Adrenal gland (tissue), 9 donors: ENCODE measurements at regions not wholly inside any gene's neighbourhood (a gene's known extent, or its start where the extent isn't known, plus 50 kb on each side); places are given as distances from the start of the nearest gene placed in this dataset.

Source experiments
- DNase-seq, 7 donors: peaks; one replicate each; pipeline ENCODE4 v3.0.0-alpha.2; 2019 to 2020
- H3K27ac ChIP-seq, 5 donors: fragments of 200-600 bp; sonication (generic) in 4 of 5; 1 replicate in 3 of 5; 2 replicates in 2 of 5; pipeline versions ENCODE4 v1.5.1 to v1.8.0; 2016 to 2020; ENCODE audit warnings: mild to moderate bottlenecking in 1 of 5
- H3K27me3 ChIP-seq: fragments of 200-600 bp; 2 replicates; pipeline ENCODE4 v1.8.0; 2021
- H3K36me3 ChIP-seq, 2 donors: fragments of 200-600 bp; replicated peaks in 1 of 2; 1 replicate in 1 of 2; 2 replicates in 1 of 2; pipeline versions ENCODE4 v1.5.1 to v1.8.0; 2018 to 2022
- H3K4me1 ChIP-seq, 2 donors: fragments of 200-600 bp; replicated peaks in 1 of 2; 1 replicate in 1 of 2; 2 replicates in 1 of 2; pipeline versions ENCODE4 v1.5.1 to v1.8.0; 2018 to 2021
- H3K4me3 ChIP-seq, 4 donors: fragments of 200-600 bp; sonication (generic) in 3 of 4; one replicate each; pipeline ENCODE4 v1.5.1; 2016 to 2018
- H3K9me3 ChIP-seq, 3 donors: fragments of 200-600 bp; sonication (generic) in 1 of 3; replicated peaks in 1 of 3; 1 replicate in 2 of 3; 2 replicates in 1 of 3; pipeline versions ENCODE4 v1.5.1 to v1.8.0; 2016 to 2021
- CTCF ChIP-seq, 6 experiments: fragments of 450-650 bp in 4 of 6; fragments of 200-600 bp in 2 of 6; sonication (generic) in 1 of 6; IDR thresholded peaks; 1 replicate in 5 of 6; 2 replicates in 1 of 6; pipeline versions ENCODE4 v1.5.1 to v1.8.0; 2016 to 2021; ENCODE audit warnings: antibody characterized with exemption in 6 of 6, mild to moderate bottlenecking in 2 of 6, moderate library complexity in 1 of 6
- POLR2A ChIP-seq, 2 donors: fragments of 450-650 bp; IDR thresholded peaks; one replicate each; pipeline ENCODE4 v1.6.1; 2017; ENCODE audit warnings: antibody characterized with exemption in 2 of 2, mild to moderate bottlenecking in 2 of 2, moderate library complexity in 1 of 2
- WGBS, 4 donors: extraction: QIAGEN DNeasy Blood & Tissue Kit in 2 of 4; methylation state at CpG; one replicate each; pipeline versions ENCODE4 v1.1.5 to v1.1.7; 2013 to 2017; 5-methylcytosine and 5-hydroxymethylcytosine counted together
- intact Hi-C, 2 donors: fragments of 100-400 bp; cut with DNase I; formaldehyde crosslinking; loops; one replicate each; pipeline versions ENCODE4 v1.14.1 to v1.15.0; 2022 to 2023
- donor health status: healthy with polysubstance abuse.
- donor health status: Bipolar disorder and iron deficiency.
- donor health status: DM: yes; HTN: yes; CAD: no.
- donor health status: DM: no; HTN: no; CAD: no.
- donor health status: DM: no; HTN: no; CAD: no.

DNA sequence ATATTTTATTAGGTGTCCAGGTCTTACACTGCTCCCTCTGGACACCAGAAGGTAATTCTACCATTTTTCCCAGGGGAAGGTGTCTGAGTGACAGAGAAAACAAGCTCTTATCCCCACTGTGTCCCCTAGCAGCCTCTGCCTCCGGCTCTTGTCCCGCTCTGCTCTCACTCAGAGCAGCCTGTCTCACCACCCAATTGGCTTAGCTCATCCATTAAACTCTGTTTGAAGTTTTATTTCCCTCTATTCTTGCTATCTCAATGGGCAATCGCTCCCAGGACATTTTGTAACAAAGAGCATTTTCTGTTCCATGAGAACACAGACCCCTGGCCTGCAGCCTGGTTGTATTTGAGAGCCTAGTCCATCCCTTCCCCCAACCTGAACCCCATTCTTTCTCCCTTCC is 90.6 kb upstream of the LDAH start:
- Histone ChIP-seq H3K4me3 (no peak overlapping the region), H3K4me1 (no peaks in the 10 kb centered on the region), H3K27ac (no peak overlapping the region), H3K36me3 (no peaks in the 10 kb centered on the region), H3K27me3 (no peaks in the 10 kb centered on the region), H3K9me3 (no peaks in the 10 kb centered on the region)
- intact Hi-C loops, result no loop called here
- TF ChIP-seq POLR2A (IDR thresholded peaks at IDR 0.05) (no peak), CTCF (IDR thresholded peaks at IDR 0.05) (no peak)
- WGBS, 4 donors, result 66 to 88% (median 82%) methylated on average over 3 of the region's 3 CpGs
- DNase-seq, result no peak

DNA sequence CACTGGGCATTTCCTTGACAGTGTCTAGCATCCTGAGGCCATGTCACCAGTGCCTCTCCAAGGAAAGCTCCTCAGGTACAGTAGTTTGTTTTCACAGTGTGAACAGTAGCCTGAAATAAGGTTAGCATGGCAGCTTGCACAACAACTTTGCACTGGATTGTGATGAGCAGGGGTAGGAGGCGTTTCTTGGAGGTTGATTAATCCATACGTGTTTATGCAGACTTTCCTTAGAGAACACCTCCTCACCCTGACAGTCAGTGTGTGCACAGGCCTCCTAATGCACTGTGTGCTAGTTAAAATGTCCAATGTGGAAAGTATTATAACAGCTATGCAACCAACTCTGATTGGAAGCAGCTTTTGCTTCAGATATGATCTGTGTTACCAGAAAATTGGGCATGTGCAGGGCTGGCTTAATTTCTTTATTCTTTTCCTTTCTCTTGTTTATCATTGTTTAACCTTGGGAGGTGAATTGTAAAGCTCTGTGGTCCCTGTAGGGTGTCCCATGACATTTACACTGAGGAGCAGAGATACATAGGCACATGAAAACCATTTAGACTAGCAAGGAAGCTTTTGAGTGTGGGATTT is 77.2 kb upstream of the LDAH start:
- intact Hi-C loops, result no loop called here
- H3K4me3 ChIP-seq, result no peak overlapping the region
- TF ChIP-seq POLR2A (IDR thresholded peaks at IDR 0.05), result no peak
- no peak for TF ChIP-seq CTCF (IDR thresholded peaks at IDR 0.05)
- no peak for DNase-seq
- H3K4me1 ChIP-seq, result no peaks in the 10 kb centered on the region
- no peaks in the 10 kb centered on the region for H3K27me3 ChIP-seq
- no peaks in the 10 kb centered on the region for H3K36me3 ChIP-seq
- 85 to 87% (median 86%) methylated on average over 2 of the region's 2 CpGs for WGBS, 4 donors
- no peaks in the 10 kb centered on the region for H3K9me3 ChIP-seq
- H3K27ac ChIP-seq, result no peak overlapping the region

- no peak overlapping the region for H3K4me3 ChIP-seq
- H3K36me3 ChIP-seq, result no peaks in the 10 kb centered on the region
- WGBS, 4 donors, result 78 to 91% (median 81%) methylated on average over 2 of the region's 2 CpGs
- no peak for DNase-seq
- H3K9me3 ChIP-seq, result no peaks in the 10 kb centered on the region
- no peak overlapping the region for H3K27ac ChIP-seq
- intact Hi-C loops, result no loop called here
- no peaks in the 10 kb centered on the region for H3K27me3 ChIP-seq
- H3K4me1 ChIP-seq, result no peaks in the 10 kb centered on the region
- TF ChIP-seq POLR2A (IDR thresholded peaks at IDR 0.05) (no peak), CTCF (IDR thresholded peaks at IDR 0.05) (no peak)
Observed at GRCh38 chr2:20897874-20898453, 75.1 kb upstream of the LDAH start.

- intact Hi-C loops, result no loop called here
- Histone ChIP-seq H3K36me3 (no peaks in the 10 kb centered on the region), H3K4me3 (no peak overlapping the region), H3K27ac (no peak overlapping the region), H3K4me1 (no peaks in the 10 kb centered on the region), H3K27me3 (no peaks in the 10 kb centered on the region), H3K9me3 (no peaks in the 10 kb centered on the region)
- TF ChIP-seq POLR2A (IDR thresholded peaks at IDR 0.05), result no peak
- TF ChIP-seq CTCF (IDR thresholded peaks at IDR 0.05), result no peak
- WGBS, 4 donors, result 49 to 61% (median 52%) methylated on average over 3 of the region's 3 CpGs
- DNase-seq, result no peak
Observed at GRCh38 chr2:20897047-20897446, 74.1 kb upstream of the LDAH start.
